Body of pancreas (tissue), 4 donors: ENCODE measurements at regions not wholly inside any gene's neighbourhood (a gene's known extent, or its start where the extent isn't known, plus 50 kb on each side); places are given as distances from the start of the nearest gene placed in this dataset.

Source experiments
- CTCF ChIP-seq, 7 experiments: fragments of 450-650 bp in 4 of 7; fragments of 200-600 bp in 3 of 7; sonication (generic) in 3 of 7; IDR thresholded peaks; one replicate each; pipeline ENCODE4 v1.5.1; 2016 to 2019; ENCODE audit warnings: antibody characterized with exemption in 7 of 7
- POLR2A ChIP-seq, 3 donors: fragments of 450-650 bp; IDR thresholded peaks; one replicate each; pipeline ENCODE4 v1.6.1; 2016; ENCODE audit warnings: antibody characterized with exemption in 3 of 3, mild to moderate bottlenecking in 2 of 3

- no peak for TF ChIP-seq CTCF (IDR thresholded peaks at IDR 0.05)
- no peak for TF ChIP-seq POLR2A (IDR thresholded peaks at IDR 0.05)
These were observed 796.2 kb downstream of the SLITRK1 start for GRCh38 chr13:83086088-83086487.
